ENCODE measurements at regions not wholly inside any gene's neighbourhood (a gene's known extent, or its start where the extent isn't known, plus 50 kb on each side); places are given as distances from the start of the nearest gene placed in this dataset.

DNA sequence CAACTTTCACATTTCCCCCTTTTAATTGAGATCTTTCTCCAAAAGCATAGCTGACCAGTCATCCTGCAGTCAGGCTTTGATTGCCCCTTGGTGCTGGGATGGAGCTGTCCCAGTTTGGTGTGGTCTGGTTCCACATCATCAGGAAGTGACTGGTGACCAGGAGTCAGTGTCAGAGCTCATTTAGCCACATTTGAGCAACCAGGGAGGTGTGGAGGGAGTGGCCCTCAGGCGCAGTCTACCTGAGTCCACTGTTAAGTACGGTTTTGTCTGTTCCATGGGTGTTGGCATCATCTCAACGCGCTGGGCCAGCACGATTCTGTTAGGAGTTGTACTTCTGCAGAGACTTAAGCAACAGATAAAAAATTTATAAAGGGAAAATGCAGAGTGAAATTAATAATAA is 52.6 kb downstream of the RGS12 start:
- TF ChIP-seq EZH2 (IDR thresholded peaks at IDR 0.05) (no peak), POLR2AphosphoS5 (IDR thresholded peaks at IDR 0.05; ENCODE audit: borderline replicate concordance, low read depth, low read length) (no peak)

All from SK-N-MC (cell line).